Glutamatergic neuron (in vitro differentiated cells): ENCODE measurements at regions not wholly inside any gene's neighbourhood (a gene's known extent, or its start where the extent isn't known, plus 50 kb on each side); places are given as distances from the start of the nearest gene placed in this dataset.
A peak's percentile ranks its signal among the peaks of the same experiment; 100 is the strongest.

ENCODE experiments used
- DNase-seq: peaks from one replicate; pipeline ENCODE4 v3.0.0; 2022
- H3K27ac Mint-ChIP-seq: one replicate; pipeline ENCODE4 v1.8.0; 2020; ENCODE audit warnings: mild to moderate bottlenecking, mixed read lengths, inconsistent platforms; ENCODE audit not compliant: unreplicated experiment
- H3K27me3 Mint-ChIP-seq: one replicate; pipeline ENCODE4 v1.8.0; 2020; ENCODE audit warnings: mild to moderate bottlenecking, moderate library complexity, mixed read lengths, inconsistent platforms; ENCODE audit not compliant: unreplicated experiment
- H3K36me3 Mint-ChIP-seq: one replicate; pipeline ENCODE4 v1.8.0; 2020; ENCODE audit warnings: mild to moderate bottlenecking, mixed read lengths, inconsistent platforms; ENCODE audit not compliant: unreplicated experiment
- H3K4me1 Mint-ChIP-seq: one replicate; pipeline ENCODE4 v1.8.0; 2020; ENCODE audit warnings: mild to moderate bottlenecking, low read depth, mixed read lengths, inconsistent platforms; ENCODE audit not compliant: unreplicated experiment
- H3K4me3 Mint-ChIP-seq: one replicate; pipeline ENCODE4 v1.8.0; 2020; ENCODE audit warnings: mild to moderate bottlenecking, mixed read lengths, inconsistent platforms; ENCODE audit not compliant: unreplicated experiment
- H3K9me3 Mint-ChIP-seq: one replicate; pipeline ENCODE4 v1.8.0; 2020; ENCODE audit warnings: mild to moderate bottlenecking, moderate library complexity, mixed read lengths, inconsistent platforms; ENCODE audit not compliant: unreplicated experiment
- TF ChIP-seq, protein P1 (sequence below): fragments of 200-600 bp; sonication (generic); IDR thresholded peaks from one replicate; pipeline ENCODE4 v1.5.0; 2021; ENCODE audit not compliant: partially characterized antibody, unreplicated experiment

DNA sequence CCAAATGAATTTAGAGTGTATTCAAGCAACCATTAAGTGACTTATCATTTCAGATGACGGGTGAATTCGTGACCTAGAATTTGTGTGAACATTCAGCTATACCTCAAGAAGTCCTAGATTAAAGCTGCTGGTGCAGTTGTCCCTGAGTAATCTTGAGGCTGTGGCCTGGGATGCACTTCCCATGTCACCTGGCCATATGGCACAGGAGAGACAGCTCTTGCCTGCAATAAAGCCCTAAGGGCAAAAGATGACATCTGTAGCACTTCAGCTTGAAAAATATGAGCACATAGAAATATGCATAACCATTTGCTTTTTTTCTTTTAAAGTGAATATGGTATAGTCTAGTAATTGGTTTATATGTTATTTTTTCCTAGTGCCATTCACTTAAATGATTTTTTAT lies 125.8 kb downstream of the FHDC1 start:
- H3K36me3 Mint-ChIP-seq: peaks cover 4% of the 10 kb centered on the region

DNA sequence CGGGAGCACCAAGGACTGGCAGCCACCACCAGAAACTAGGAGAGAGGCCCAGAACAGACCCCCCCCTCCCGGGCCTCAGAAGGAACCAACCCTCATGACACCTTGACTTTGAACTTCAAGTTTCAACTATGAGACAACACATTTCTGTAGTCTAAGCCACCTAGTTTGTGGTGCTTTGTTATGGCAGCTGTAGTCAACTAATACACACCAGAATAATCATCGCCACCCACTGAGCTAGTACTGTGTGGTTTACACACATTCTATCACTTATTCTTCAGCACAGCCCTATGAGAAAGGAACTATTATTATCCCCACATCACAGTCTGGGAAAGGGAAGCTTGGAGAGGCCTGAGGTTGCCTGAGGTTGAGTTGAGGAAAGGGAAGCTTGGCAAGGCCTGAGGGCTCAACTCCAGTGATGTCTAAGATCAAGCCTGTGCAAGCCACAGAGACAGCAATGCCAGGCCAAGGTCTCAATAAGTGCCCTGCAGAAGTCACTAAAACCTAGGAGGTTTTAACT lies 126.6 kb downstream of the FHDC1 start:
- Mint-ChIP-seq H3K4me1 (peaks cover 11% of the 10 kb centered on the region), H3K27me3 (peaks cover 2% of the 10 kb centered on the region), H3K36me3 (peaks cover 4% of the 10 kb centered on the region), H3K27ac (peak overlapping the region; percentile 43), H3K9me3 (peaks cover 9% of the 10 kb centered on the region), H3K4me3 (no peak overlapping the region)
- no peak for DNase-seq
- TF ChIP-seq, protein P1, sequence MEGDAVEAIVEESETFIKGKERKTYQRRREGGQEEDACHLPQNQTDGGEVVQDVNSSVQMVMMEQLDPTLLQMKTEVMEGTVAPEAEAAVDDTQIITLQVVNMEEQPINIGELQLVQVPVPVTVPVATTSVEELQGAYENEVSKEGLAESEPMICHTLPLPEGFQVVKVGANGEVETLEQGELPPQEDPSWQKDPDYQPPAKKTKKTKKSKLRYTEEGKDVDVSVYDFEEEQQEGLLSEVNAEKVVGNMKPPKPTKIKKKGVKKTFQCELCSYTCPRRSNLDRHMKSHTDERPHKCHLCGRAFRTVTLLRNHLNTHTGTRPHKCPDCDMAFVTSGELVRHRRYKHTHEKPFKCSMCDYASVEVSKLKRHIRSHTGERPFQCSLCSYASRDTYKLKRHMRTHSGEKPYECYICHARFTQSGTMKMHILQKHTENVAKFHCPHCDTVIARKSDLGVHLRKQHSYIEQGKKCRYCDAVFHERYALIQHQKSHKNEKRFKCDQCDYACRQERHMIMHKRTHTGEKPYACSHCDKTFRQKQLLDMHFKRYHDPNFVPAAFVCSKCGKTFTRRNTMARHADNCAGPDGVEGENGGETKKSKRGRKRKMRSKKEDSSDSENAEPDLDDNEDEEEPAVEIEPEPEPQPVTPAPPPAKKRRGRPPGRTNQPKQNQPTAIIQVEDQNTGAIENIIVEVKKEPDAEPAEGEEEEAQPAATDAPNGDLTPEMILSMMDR: no peak

More for the DNA sequence above, 125.8 kb downstream of the FHDC1 start:
- peaks cover 9% of the 10 kb centered on the region for H3K9me3 Mint-ChIP-seq
- H3K4me3 Mint-ChIP-seq: no peak overlapping the region
- H3K27me3 Mint-ChIP-seq: peaks cover 2% of the 10 kb centered on the region
- H3K4me1 Mint-ChIP-seq: peaks cover 11% of the 10 kb centered on the region
- TF ChIP-seq, protein P1: no peak
- DNase-seq: no peak
- H3K27ac Mint-ChIP-seq: no peak overlapping the region

DNA sequence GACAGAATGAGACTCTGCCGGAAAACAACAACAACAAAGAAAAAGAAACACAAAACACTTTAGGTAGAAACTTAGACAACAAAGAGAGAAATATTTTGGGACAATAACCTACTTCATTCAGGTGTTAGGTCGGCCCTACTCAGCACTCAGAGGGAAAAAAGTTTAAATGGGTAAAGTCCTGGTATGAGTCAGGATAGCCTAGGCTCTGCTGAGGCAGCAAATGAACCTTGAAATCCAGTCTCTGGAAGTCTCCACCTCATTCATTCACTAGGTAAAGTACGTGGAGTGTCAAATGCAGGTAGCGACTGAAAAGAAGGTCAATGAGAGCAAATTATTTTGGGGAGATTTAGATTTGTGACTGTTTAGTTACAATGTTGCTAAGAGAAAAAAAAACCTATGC lies 127.4 kb downstream of the FHDC1 start:
- no peak for DNase-seq
- Mint-ChIP-seq H3K36me3 (peaks cover 4% of the 10 kb centered on the region), H3K4me1 (peaks cover 11% of the 10 kb centered on the region), H3K4me3 (no peak overlapping the region), H3K27me3 (no peaks in the 10 kb centered on the region), H3K27ac (no peak overlapping the region), H3K9me3 (peaks cover 9% of the 10 kb centered on the region)
- TF ChIP-seq, protein P1: no peak

DNA sequence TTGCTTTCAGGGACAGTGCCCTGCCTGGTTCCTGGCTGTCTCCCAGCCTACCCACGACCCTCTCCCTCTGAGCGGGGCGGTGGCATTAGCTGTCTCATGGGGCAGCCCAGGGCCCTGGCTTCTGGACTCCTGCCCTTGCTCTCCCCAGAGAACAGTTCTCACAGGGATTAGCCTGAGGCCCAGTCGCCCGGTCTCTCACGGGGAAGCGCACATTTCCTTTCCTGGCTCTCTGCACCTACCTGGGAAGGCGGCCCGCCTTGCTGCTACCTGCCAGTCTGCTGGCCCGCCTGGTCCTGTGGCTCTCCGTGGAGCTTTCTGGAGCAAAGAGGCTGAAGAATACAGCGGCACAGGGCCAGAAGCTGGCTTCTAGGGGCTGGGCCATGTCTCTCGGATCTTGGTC lies 128.4 kb downstream of the FHDC1 start:
- H3K4me3 Mint-ChIP-seq: no peak overlapping the region
- TF ChIP-seq, protein P1: no peak

DNA sequence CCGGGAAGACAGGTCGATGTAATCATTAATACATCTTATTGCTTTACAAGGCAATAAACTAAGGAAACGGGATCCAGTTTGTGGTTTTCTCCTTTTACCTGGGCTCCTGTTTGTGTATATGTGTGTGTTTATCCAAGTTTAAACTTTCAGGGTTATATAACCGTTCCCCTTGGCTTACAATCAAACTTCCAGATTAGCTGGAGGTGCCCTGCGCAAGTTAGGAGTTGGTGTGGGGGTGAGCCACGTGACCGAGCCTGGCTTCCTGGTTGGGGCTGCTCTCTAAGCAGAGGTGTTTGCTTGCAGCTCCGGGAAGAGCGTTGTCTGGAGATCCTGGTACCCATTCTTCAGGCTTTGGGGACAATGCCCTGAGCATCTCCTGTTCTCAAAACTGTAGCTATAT lies 129.2 kb downstream of the FHDC1 start:
- Mint-ChIP-seq H3K4me1 (peaks cover 5% of the 10 kb centered on the region), H3K36me3 (peaks cover 4% of the 10 kb centered on the region), H3K9me3 (peaks cover 4% of the 10 kb centered on the region), H3K27ac (no peak overlapping the region), H3K4me3 (no peak overlapping the region), H3K27me3 (no peaks in the 10 kb centered on the region)
- TF ChIP-seq, protein P1: no peak
- no peak for DNase-seq

More for the DNA sequence above, 128.4 kb downstream of the FHDC1 start:
- Mint-ChIP-seq H3K9me3 (peaks cover 9% of the 10 kb centered on the region), H3K27me3 (no peaks in the 10 kb centered on the region), H3K4me1 (peaks cover 10% of the 10 kb centered on the region), H3K27ac (no peak overlapping the region), H3K36me3 (peaks cover 4% of the 10 kb centered on the region)
- DNase-seq: no peak
